HG03097 (cell line): ENCODE measurements at regions not wholly inside any gene's neighbourhood (a gene's known extent, or its start where the extent isn't known, plus 50 kb on each side); places are given as distances from the start of the nearest gene placed in this dataset.

ENCODE experiments used
- ATAC-seq: cut with Tn5 transposase; IDR thresholded peaks from one replicate; pipeline ENCODE4 v1.9.1; 2021; ENCODE audit not compliant: unreplicated experiment, low FRiP score

GRCh38 chr13:39100996-39101738, 62.9 kb downstream of the NHLRC3 start:
- ATAC-seq = no peak

DNA sequence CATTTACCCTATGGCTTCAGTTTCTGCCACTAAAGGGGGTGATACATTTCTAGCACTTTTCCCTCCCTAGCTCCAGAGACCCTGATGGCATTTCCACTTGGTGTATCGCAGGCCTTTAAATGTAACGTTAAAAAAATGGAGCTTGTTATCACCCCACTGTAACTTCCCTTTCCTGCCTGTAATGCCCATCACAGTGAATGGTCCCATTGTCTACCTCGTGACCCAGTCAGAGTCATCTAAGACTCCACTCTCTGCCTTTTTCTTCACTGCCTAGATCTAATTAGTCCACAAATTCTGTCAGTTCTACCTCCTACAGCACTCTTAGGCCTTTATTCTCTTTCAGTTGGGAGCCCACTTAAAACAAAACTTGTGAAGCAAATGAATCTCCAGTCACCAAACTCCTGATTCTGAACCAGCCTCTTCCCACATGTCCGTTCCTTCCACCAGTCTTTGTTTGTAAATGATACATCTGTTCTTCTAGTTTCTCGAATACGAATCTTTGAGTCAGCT, 64.8 kb downstream of the NHLRC3 start:
- no peak for ATAC-seq

DNA sequence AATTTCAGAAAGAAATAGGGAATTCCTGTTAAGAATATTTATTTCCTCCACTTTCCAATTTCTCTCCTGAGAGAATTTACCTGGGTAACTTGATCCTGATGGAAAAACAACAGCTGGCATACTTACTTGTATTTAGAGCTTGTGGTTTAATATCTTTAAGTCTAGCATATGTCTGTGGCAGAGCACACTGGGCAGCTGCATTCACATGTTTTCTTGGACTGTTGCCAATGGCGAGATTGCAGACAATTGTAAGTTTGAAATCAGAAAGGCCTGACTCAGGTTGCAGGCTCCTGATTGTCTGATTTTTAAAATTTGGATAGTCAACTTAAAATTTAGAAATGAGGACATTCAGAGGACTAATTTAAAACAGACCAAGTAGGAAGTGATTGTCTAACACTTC, 66.9 kb downstream of the NHLRC3 start:
- ATAC-seq = no peak

- no peak for ATAC-seq
Measured at GRCh38 chr13:39106216-39107005, 68.2 kb downstream of the NHLRC3 start.

- ATAC-seq = no peak
Measured at GRCh38 chr13:39107561-39107960, 69.3 kb downstream of the NHLRC3 start.

GRCh38 chr13:39108783-39109182, 70.5 kb downstream of the NHLRC3 start:
- no peak for ATAC-seq

DNA sequence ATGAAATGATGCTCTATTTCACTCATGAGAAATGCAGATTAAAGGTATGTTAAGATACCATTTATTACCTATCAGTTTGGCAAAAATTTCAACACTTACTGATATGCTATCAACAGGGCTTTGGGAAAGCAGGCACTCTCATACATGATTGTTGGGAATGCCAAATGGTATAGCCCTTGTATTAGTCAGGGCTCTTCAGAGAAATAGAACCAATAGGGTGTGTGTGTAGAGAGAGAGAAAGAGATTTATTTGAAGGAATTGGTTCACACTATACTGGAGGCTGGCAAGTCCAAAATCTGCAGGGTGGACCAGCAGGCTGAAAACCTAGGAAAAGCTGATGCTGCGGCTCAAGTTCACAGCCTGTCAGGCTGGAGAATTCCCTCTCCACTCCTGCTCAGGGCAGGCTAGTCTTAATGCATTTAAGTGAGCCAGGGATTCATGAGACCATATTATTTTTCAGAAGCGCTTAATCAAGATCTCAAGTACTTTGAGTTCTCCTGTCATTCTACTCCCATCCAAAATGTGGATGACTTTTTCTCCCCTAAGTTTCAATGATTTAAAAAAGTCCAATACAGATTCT, 72.4 kb downstream of the NHLRC3 start:
- no peak for ATAC-seq

GRCh38 chr13:39111145-39111544, 72.9 kb downstream of the NHLRC3 start:
- ATAC-seq = no peak

DNA sequence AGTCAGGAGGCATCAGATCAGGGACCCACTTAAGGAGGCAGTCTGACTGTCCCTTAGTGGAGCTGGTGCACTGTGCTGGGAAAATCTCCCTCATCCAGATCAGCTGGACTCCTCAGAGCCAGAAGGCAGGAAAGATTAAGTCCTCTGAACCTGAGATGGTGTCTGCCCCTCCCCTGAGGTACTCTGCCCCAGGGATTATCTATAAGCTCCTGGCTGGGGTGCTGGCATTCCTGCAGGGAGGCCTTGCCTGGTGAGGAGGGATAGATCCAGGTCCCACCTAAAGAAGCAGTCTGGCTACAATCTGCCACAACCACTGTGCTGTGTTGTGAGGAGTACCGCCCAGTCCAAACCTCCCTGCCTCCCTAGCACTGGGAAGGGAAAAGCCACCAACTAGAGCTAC, 81.2 kb downstream of the NHLRC3 start:
- no peak for ATAC-seq

- no peak for ATAC-seq
Measured at GRCh38 chr13:39123578-39123977, 85.3 kb downstream of the NHLRC3 start.

DNA sequence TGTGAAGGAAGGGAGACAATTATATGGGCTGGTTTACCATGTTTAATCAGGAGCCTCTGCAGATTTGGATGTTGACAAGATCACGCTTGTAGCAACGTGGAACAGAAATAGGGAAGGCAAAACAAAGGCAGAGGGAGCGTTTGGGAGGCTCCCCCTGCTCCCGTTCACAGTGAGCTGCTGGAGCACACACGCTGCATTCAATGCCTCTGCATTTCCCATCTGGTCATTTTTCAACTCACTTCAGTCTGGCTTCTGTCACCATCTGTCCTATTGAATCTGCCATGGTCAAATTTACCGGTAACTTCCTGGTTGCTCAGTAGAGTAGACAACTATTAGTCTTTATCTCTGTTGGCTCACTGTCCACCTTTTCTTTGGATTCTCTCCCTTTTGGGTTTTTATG, 91.0 kb downstream of the NHLRC3 start:
- no peak for ATAC-seq

- no peak for ATAC-seq
Measured at GRCh38 chr13:39130301-39130700, 92.0 kb downstream of the NHLRC3 start.

- ATAC-seq = no peak
Measured at GRCh38 chr13:39132286-39133230, 94.3 kb downstream of the NHLRC3 start.

DNA sequence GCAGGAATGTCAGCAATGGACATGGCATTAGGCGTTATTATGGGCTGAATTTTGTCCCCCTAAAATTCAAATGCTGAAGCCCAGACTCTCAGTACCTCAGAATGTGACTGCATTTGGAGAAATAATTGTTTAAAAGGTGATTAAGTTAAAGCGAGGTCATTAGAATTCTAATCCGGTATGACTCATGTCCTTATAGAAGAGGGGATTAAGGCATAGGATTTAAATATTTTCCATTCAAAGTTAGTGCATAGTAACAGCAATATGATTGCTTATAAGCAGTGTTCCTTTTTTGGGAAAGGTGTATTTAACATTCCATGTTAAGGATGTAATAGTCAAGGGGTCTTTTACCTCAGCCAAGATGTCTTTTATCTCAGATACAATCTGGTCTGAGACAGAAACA, 95.5 kb downstream of the NHLRC3 start:
- ATAC-seq = no peak

GRCh38 chr13:39134574-39134973, 96.3 kb downstream of the NHLRC3 start:
- no peak for ATAC-seq

GRCh38 chr13:39144391-39144790, 106.1 kb downstream of the NHLRC3 start:
- ATAC-seq = no peak

DNA sequence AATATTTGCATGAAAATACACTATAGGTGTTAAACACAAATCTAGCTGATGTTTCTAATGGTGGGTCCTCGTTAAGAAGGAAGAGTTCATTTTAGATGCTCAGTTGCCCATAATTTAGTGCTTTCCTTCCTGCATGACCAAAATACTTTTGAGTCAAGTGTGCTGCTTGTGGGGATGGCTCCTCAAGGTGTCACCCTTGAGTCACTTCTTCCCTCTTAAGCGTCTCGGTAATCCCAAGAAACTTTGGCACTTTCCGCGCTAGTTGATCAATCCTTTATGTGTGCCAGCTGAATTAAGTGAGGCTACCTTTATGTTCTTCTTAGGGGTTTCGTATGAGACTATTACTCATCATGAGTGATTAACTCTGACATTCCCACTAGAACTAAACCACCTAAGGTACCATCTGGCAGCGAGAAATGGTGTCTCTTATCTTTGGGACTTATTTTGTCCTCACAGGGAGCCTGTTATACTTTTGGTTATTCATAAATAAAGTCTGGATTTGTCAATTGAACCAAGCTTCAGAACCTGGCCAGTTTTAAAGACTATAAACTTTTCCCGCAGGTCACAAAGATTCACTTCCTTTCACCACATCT, 106.8 kb downstream of the NHLRC3 start:
- no peak for ATAC-seq

DNA sequence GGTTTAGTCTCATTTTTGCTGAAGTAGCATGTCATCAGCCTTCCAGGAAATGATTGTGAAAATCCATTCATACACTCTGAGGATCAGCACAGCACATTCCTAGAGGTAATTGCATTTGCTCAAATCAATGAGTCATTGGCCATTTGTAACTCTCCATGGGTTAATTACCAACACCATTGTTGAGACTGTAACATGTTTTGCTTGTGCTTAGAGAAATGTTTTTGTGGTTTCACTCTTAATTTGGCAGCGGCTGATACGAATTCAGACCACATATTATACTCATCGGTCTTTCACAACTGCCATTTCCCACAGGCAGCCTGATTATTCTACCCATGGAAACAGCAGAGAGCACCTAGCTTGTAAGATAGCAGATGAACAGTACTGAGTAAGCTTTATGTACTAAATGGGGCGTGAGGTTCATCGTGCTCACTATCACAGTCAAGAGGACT, 110.3 kb downstream of the NHLRC3 start:
- ATAC-seq = no peak

DNA sequence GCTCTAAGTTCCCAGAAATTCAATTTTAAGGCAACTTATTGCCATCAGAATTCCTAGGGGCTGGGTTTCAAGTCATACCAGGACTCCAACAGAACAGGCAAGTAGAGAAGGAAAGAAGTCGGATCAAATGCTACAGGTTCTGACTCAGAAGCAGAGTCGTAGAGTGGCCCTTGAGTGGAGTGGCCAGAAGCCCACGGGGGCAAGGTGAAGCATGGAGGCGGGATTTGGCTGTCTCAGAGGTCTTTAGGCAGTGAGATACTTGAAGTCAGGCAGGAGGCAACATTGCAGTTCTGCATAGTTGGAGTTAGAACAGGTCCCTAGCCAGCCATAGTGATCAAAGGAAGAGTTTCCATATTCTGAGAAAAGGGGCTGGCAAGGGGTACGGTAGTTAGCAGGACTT, 111.6 kb downstream of the NHLRC3 start:
- ATAC-seq = no peak

- no peak for ATAC-seq
Measured at GRCh38 chr13:39154041-39154440, 115.8 kb downstream of the NHLRC3 start.
